Stimulated activated CD8-positive, alpha-beta memory T cell treated with anti-CD3 and anti-CD28 coated beads, Interleukin-4, amount 100 ng/mL, for 48 hours (primary cell): ENCODE measurements at regions not wholly inside any gene's neighbourhood (a gene's known extent, or its start where the extent isn't known, plus 50 kb on each side); places are given as distances from the start of the nearest gene placed in this dataset.
"Not testable (repeated sequence)": the region's sequence is repeated elsewhere in the genome, so short reads cannot be mapped to it uniquely, and the experiment has no call there.

Source experiments
- DNase-seq: peaks from one replicate; pipeline ENCODE4 v3.0.0-alpha.2; 2020

- DNase-seq: no peak
Measured at GRCh38 chr20:29763821-29764511, 1493.5 kb upstream of the DEFB115 start.

- DNase-seq: peak; percentile 69
Measured at GRCh38 chr20:29764922-29765610, 1492.4 kb upstream of the DEFB115 start.

GRCh38 chr20:29778033-29778432 is 1479.4 kb upstream of the DEFB115 start:
- not testable (repeated sequence) for DNase-seq

- DNase-seq: not testable (repeated sequence)
Measured at GRCh38 chr20:29781217-29781616, 1476.2 kb upstream of the DEFB115 start.

GRCh38 chr20:29781891-29782290 is 1475.6 kb upstream of the DEFB115 start:
- not testable (repeated sequence) for DNase-seq

GRCh38 chr20:29787456-29787855 is 1470.0 kb upstream of the DEFB115 start:
- not testable (repeated sequence) for DNase-seq

GRCh38 chr20:29790510-29790909 is 1467.0 kb upstream of the DEFB115 start:
- DNase-seq: no peak

GRCh38 chr20:29831508-29831907 is 1426.0 kb upstream of the DEFB115 start:
- DNase-seq: not testable (repeated sequence)

GRCh38 chr20:29868014-29868413 is 1389.5 kb upstream of the DEFB115 start:
- DNase-seq: not testable (repeated sequence)

- DNase-seq: not testable (repeated sequence)
Measured at GRCh38 chr20:29868688-29869087, 1388.8 kb upstream of the DEFB115 start.

GRCh38 chr20:29871816-29872215 is 1385.6 kb upstream of the DEFB115 start:
- not testable (repeated sequence) for DNase-seq

- DNase-seq: peak; percentile 54
Measured at GRCh38 chr20:29873946-29874345, 1383.5 kb upstream of the DEFB115 start.

GRCh38 chr20:29874476-29875202 is 1382.8 kb upstream of the DEFB115 start:
- no peak for DNase-seq

GRCh38 chr20:29875321-29876083 is 1382.0 kb upstream of the DEFB115 start:
- DNase-seq: not testable (repeated sequence)

- not testable (repeated sequence) for DNase-seq
Measured at GRCh38 chr20:29876084-29876910, 1381.2 kb upstream of the DEFB115 start.

- DNase-seq: no peak
Measured at GRCh38 chr20:29876911-29877285, 1380.6 kb upstream of the DEFB115 start.

GRCh38 chr20:29877411-29878280 is 1379.8 kb upstream of the DEFB115 start:
- DNase-seq: not testable (repeated sequence)

GRCh38 chr20:29878281-29878741 is 1379.2 kb upstream of the DEFB115 start:
- DNase-seq: peak; percentile 35

- peak; percentile 36 for DNase-seq
Measured at GRCh38 chr20:29878777-29879442, 1378.6 kb upstream of the DEFB115 start.

- DNase-seq: not testable (repeated sequence)
Measured at GRCh38 chr20:29881107-29881506, 1376.4 kb upstream of the DEFB115 start.
